MCF 10A (cell line): ENCODE measurements at regions not wholly inside any gene's neighbourhood (a gene's known extent, or its start where the extent isn't known, plus 50 kb on each side); places are given as distances from the start of the nearest gene placed in this dataset.

Experiments used
- BruUV-seq: library from RNA; stranded (reverse); fragments of 400-500 nt; replicated peaks from 2 replicates; lab custom pipeline; 2021; lab: Mats Ljungman, UMichigan
- CTCF ChIA-PET: fragments of 300-600 bp; sonication (Branson Sonifier 250); formaldehyde crosslinking; extraction: SDS; loops from one replicate; lab custom pipeline; 2021; ENCODE audit warnings: antibody characterized with exemption, inconsistent platforms; lab: Yijun Ruan, JAX
- POLR2A ChIA-PET: fragments of 300-600, 350-650 bp; sonication (Branson Sonifier 250); formaldehyde crosslinking; extraction: SDS; loops from one replicate; lab custom pipeline; 2020; ENCODE audit warnings: antibody characterized with exemption, inconsistent platforms; lab: Yijun Ruan, JAX
- DNase-seq: peaks from one replicate; pipeline ENCODE4 v3.0.0-alpha.2; 2018; ENCODE audit not compliant: unreplicated experiment
- H3K27ac Mint-ChIP-seq: one replicate; pipeline ENCODE4 v1.8.0; 2022; ENCODE audit warnings: mild to moderate bottlenecking, low read depth, mixed read lengths; ENCODE audit not compliant: unreplicated experiment
- H3K27me3 Mint-ChIP-seq: one replicate; pipeline ENCODE4 v1.8.0; 2022; ENCODE audit warnings: mixed read lengths; ENCODE audit not compliant: insufficient read depth, unreplicated experiment
- H3K36me3 Mint-ChIP-seq: one replicate; pipeline ENCODE4 v1.8.0; 2022; ENCODE audit warnings: mild to moderate bottlenecking, moderate library complexity, mixed read lengths; ENCODE audit not compliant: insufficient read depth, unreplicated experiment
- H3K4me1 Mint-ChIP-seq: one replicate; pipeline ENCODE4 v1.8.0; 2022; ENCODE audit warnings: mixed read lengths; ENCODE audit not compliant: insufficient read depth, unreplicated experiment
- H3K4me3 Mint-ChIP-seq: one replicate; pipeline ENCODE4 v1.8.0; 2022; ENCODE audit warnings: mild to moderate bottlenecking, moderate library complexity, mixed read lengths; ENCODE audit not compliant: unreplicated experiment
- H3K9me3 Mint-ChIP-seq: one replicate; pipeline ENCODE4 v1.8.0; 2022; ENCODE audit warnings: mixed read lengths; ENCODE audit not compliant: unreplicated experiment
- CTCF ChIP-seq: fragments of 200-600 bp; IDR thresholded peaks from one replicate; pipeline ENCODE4 v1.8.0; 2022; ENCODE audit warnings: antibody characterized with exemption, mild to moderate bottlenecking; ENCODE audit not compliant: unreplicated experiment
- intact Hi-C: fragments of 100-400 bp; cut with micrococcal nuclease; formaldehyde crosslinking; loops from 2 replicates; pipeline ENCODE4 v1.14.1; 2022

GRCh38 chr17:15886221-15886620, 58.7 kb upstream of the ADORA2B start:
- intact Hi-C loops, result no loop called here
- H3K36me3 Mint-ChIP-seq, result no peaks in the 10 kb centered on the region
- no peak overlapping the region for H3K27ac Mint-ChIP-seq
- CTCF ChIA-PET, result interaction anchor here (0.6 to 0.7 kb wide), 2 partner anchors 30 to 277 kb away, joined by 3 to 5 read pairs; no protein-coding TSS in a partner anchor
- H3K4me3 Mint-ChIP-seq, result no peak overlapping the region
- H3K27me3 Mint-ChIP-seq, result no peaks in the 10 kb centered on the region
- no peak for DNase-seq
- no peaks in the 10 kb centered on the region for H3K9me3 Mint-ChIP-seq
- POLR2A ChIA-PET, result interaction anchor here (1.1 kb wide), 1 partner anchor 16 kb away, joined by 3 read pairs; no protein-coding TSS in a partner anchor
- TF ChIP-seq CTCF, result no peak
- peaks cover 20% of the 10 kb centered on the region for H3K4me1 Mint-ChIP-seq
- no TSS peak for BruUV-seq

GRCh38 chr17:15886804-15887203, 58.1 kb upstream of the ADORA2B start:
- no peak overlapping the region for H3K27ac Mint-ChIP-seq
- no peaks in the 10 kb centered on the region for H3K27me3 Mint-ChIP-seq
- TF ChIP-seq CTCF, result no peak
- ChIA-PET POLR2A (no interaction called here), CTCF (no interaction called here)
- intact Hi-C loops, result no loop called here
- no TSS peak for BruUV-seq
- DNase-seq, result no peak
- no peaks in the 10 kb centered on the region for H3K36me3 Mint-ChIP-seq
- no peaks in the 10 kb centered on the region for H3K9me3 Mint-ChIP-seq
- H3K4me1 Mint-ChIP-seq, result peaks cover 20% of the 10 kb centered on the region
- no peak overlapping the region for H3K4me3 Mint-ChIP-seq

- Mint-ChIP-seq H3K9me3 (no peaks in the 10 kb centered on the region), H3K27ac (no peak overlapping the region), H3K4me3 (no peak overlapping the region), H3K36me3 (no peaks in the 10 kb centered on the region), H3K4me1 (peaks cover 17% of the 10 kb centered on the region), H3K27me3 (no peaks in the 10 kb centered on the region)
- no TSS peak for BruUV-seq
- CTCF ChIA-PET, result no interaction called here
- DNase-seq, result no peak
- POLR2A ChIA-PET, result no interaction called here
- TF ChIP-seq CTCF, result no peak
- intact Hi-C loops, result no loop called here
These were observed 56.5 kb upstream of the ADORA2B start for GRCh38 chr17:15888436-15888835.

GRCh38 chr17:15890279-15890892, 54.5 kb upstream of the ADORA2B start:
- Mint-ChIP-seq H3K36me3 (no peaks in the 10 kb centered on the region), H3K4me1 (peaks cover 7% of the 10 kb centered on the region), H3K4me3 (no peak overlapping the region), H3K27ac (no peak overlapping the region), H3K27me3 (no peaks in the 10 kb centered on the region), H3K9me3 (no peaks in the 10 kb centered on the region)
- CTCF ChIA-PET, result no interaction called here
- BruUV-seq, result no TSS peak
- intact Hi-C loops, result no loop called here
- TF ChIP-seq CTCF, result no peak
- DNase-seq, result no peak
- POLR2A ChIA-PET, result interaction anchor here (0.7 kb wide), 1 partner anchor 18 kb away, joined by 3 read pairs; no protein-coding TSS in a partner anchor
